ENCODE measurements at regions not wholly inside any gene's neighbourhood (a gene's known extent, or its start where the extent isn't known, plus 50 kb on each side); places are given as distances from the start of the nearest gene placed in this dataset.

DNA sequence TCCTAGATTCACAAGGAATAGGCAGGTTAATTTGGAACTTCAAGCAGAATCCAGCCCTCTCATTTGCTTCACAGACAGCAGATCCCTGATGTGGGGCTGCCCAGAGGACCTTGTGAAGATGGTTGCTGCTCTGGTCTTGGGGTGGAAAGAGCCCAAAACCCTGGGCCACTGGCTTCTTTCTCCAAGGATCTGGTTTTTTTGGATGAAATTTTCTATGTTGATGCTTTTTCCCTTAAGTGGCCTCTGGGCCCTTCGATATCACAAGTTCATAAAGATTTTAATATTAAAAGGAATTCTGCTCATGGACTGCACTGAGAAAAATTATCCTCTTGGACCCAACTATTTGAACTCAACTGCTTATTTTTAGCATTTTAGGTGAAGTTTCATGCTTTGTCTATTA lies 421.1 kb downstream of the KLF5 start:
- TF ChIP-seq EZH2 (IDR thresholded peaks at IDR 0.05): no peak
- no peak for TF ChIP-seq POLR2AphosphoS5 (IDR thresholded peaks at IDR 0.05; ENCODE audit: borderline replicate concordance, low read depth, low read length)
- TF ChIP-seq FOXP2 (optimal IDR thresholded peaks at IDR 0.05; ENCODE audit: control extremely low read depth, extremely low read length, insufficient read depth): no peak

Data from SK-N-MC (cell line).